K562 (cell line): ENCODE measurements at regions not wholly inside any gene's neighbourhood (a gene's known extent, or its start where the extent isn't known, plus 50 kb on each side); places are given as distances from the start of the nearest gene placed in this dataset.

Experiments used
- ATAC-seq: fragments of 200-7000 bp; cut with Tn5 transposase; 3 replicates; pipeline ENCODE4 v1.9.1; 2020; ENCODE audit warnings: moderate library complexity
- BruUV-seq: library from RNA; stranded (reverse); fragments of 400-500 nt; replicated peaks from 2 replicates; lab custom pipeline; 2021; lab: Mats Ljungman, UMichigan
- CTCF ChIA-PET: fragments of 300-600 bp; formaldehyde crosslinking; extraction: SDS; loops from one replicate; lab custom pipeline; 2021; ENCODE audit warnings: low intra/inter-chr PET ratio; lab: Yijun Ruan, JAX
- POLR2A ChIA-PET: fragments of 300-600, 350-650 bp; sonication (Branson Sonifier 250); formaldehyde crosslinking; extraction: SDS; loops from one replicate; lab custom pipeline; 2021; ENCODE audit warnings: antibody characterized with exemption, inconsistent platforms; lab: Yijun Ruan, JAX
- DNase-seq, 4 experiments: peaks; one replicate each; pipeline versions ENCODE4 v3.0.0 to v3.0.0-alpha.2; 2011 to 2018; ENCODE audit warnings: low spot score in 3 of 4, mixed read lengths in 3 of 4; ENCODE audit errors: extremely low read depth in 1 of 4
- FAIRE-seq: peaks from 2 replicates; lab custom pipeline; 2011; peaks lifted over from hg19 to GRCh38; lab: Jason Lieb, UNC
- H2AFZ ChIP-seq: 2 replicates; pipeline ENCODE4 v1.6.0; 2011; ENCODE audit warnings: low read depth, low read length, control low read depth, inconsistent platforms
- H3K27ac ChIP-seq: fragments of 200-600 bp; 3 replicates; pipeline ENCODE4 v1.8.0; 2011; ENCODE audit warnings: low read depth, mild to moderate bottlenecking, control low read depth, inconsistent platforms, low read length, moderate library complexity, mixed read lengths; ENCODE audit errors: extremely low read depth
- H3K27me3 ChIP-seq, 2 experiments: fragments of 300-600 bp in 1 of 2; 2 replicates in 1 of 2; 3 replicates in 1 of 2; pipeline versions ENCODE4 v1.6.0 to v1.8.0; 2011; ENCODE audit warnings: inconsistent platforms in 2 of 2, low read length in 2 of 2, mild to moderate bottlenecking in 1 of 2, mixed read lengths in 1 of 2, moderate library complexity in 1 of 2; ENCODE audit not compliant: control insufficient read depth in 2 of 2, insufficient read depth in 2 of 2
- H3K36me3 ChIP-seq: fragments of 300-600 bp; 3 replicates; pipeline ENCODE4 v1.8.0; 2011; ENCODE audit warnings: mild to moderate bottlenecking, low read length, inconsistent platforms; ENCODE audit not compliant: control insufficient read depth, insufficient read depth
- H3K4me1 ChIP-seq, 2 experiments: fragments of 200-600 bp in 1 of 2; replicated peaks in 1 of 2; 2 replicates in 1 of 2; 3 replicates in 1 of 2; pipeline versions ENCODE4 v1.5.1 to v1.8.0; 2011; ENCODE audit warnings: inconsistent platforms in 2 of 2, low read length in 2 of 2, mild to moderate bottlenecking in 1 of 2, mixed read lengths in 1 of 2, moderate library complexity in 1 of 2; ENCODE audit not compliant: control insufficient read depth in 2 of 2, insufficient read depth in 2 of 2
- H3K4me2 ChIP-seq: 2 replicates; pipeline ENCODE4 v1.6.1; 2011; ENCODE audit warnings: low read length, control low read depth, inconsistent platforms, mixed read lengths; ENCODE audit not compliant: insufficient read depth
- H3K4me3 ChIP-seq: fragments of 200-600 bp; sonication (generic), shearing (Covaris generic); 2 replicates; pipeline ENCODE4 v1.5.1; 2016; ENCODE audit warnings: control low read depth, inconsistent platforms
- H3K79me2 ChIP-seq: fragments of 200-600 bp; 3 replicates; pipeline ENCODE4 v1.8.0; 2011; ENCODE audit warnings: low read length, inconsistent platforms; ENCODE audit not compliant: control insufficient read depth, insufficient read depth
- H3K9ac ChIP-seq, 2 experiments: 2 replicates each; pipeline versions ENCODE4 v1.6.0 to v1.6.1; 2011; ENCODE audit warnings: low read depth in 2 of 2, low read length in 2 of 2, control low read depth in 1 of 2, inconsistent platforms in 1 of 2, mild to moderate bottlenecking in 1 of 2, mixed read lengths in 1 of 2; ENCODE audit not compliant: insufficient read depth in 1 of 2
- H3K9me1 ChIP-seq: one replicate; pipeline ENCODE4 v1.6.0; 2011; ENCODE audit warnings: inconsistent platforms, mild to moderate bottlenecking, low read length, moderate library complexity; ENCODE audit not compliant: control insufficient read depth, insufficient read depth
- H3K9me3 ChIP-seq: replicated peaks from 2 replicates; pipeline ENCODE4 v1.5.1; 2011; ENCODE audit warnings: low read depth, low read length, inconsistent platforms; ENCODE audit not compliant: control insufficient read depth, insufficient read depth
- H4K20me1 ChIP-seq: replicated peaks from 2 replicates; pipeline ENCODE4 v1.6.1; 2011; ENCODE audit warnings: low read length, inconsistent platforms, mixed read lengths; ENCODE audit not compliant: control insufficient read depth, insufficient read depth
- CBX8 ChIP-seq: fragments of 200-600 bp; sonication (generic); IDR thresholded peaks from 2 replicates; pipeline ENCODE4 v1.6.1; 2012; ENCODE audit warnings: borderline replicate concordance, mixed run types, low read depth, mild to moderate bottlenecking, moderate library complexity, mixed read lengths, low read length, control low read depth, inconsistent platforms; ENCODE audit not compliant: poor library complexity, severe bottlenecking; ENCODE audit errors: extremely low read depth
- FOXA1 ChIP-seq: fragments of 450-650 bp; IDR thresholded peaks from 2 replicates; pipeline ENCODE4 v1.6.1; 2016; ENCODE audit warnings: mild to moderate bottlenecking, borderline replicate concordance
- JUNB ChIP-seq: fragments of 450-650 bp; formaldehyde crosslinking; conservative IDR thresholded peaks from 2 replicates; pipeline ENCODE4 v1.4.0; 2020; ENCODE audit warnings: mild to moderate bottlenecking
- LCOR ChIP-seq: sonication (generic); formaldehyde crosslinking; IDR thresholded peaks from 2 replicates; pipeline ENCODE4 v1.8.0; 2022; ENCODE audit warnings: mild to moderate bottlenecking, missing genetic modification reagents
- NEUROD1 ChIP-seq: fragments of 150-350 bp; IDR thresholded peaks from 2 replicates; pipeline ENCODE4 v1.6.1; 2014; ENCODE audit warnings: borderline replicate concordance, low read length, low read depth; ENCODE audit not compliant: partially characterized antibody
- SMARCC2 ChIP-seq: fragments of 450-650 bp; IDR thresholded peaks from 2 replicates; pipeline ENCODE4 v1.6.1; 2017; ENCODE audit warnings: antibody characterized with exemption, moderate library complexity, mild to moderate bottlenecking, low read depth
- TOE1 ChIP-seq, 2 experiments: fragments of 450-650 bp in 1 of 2; sonication (generic) in 1 of 2; formaldehyde crosslinking in 1 of 2; IDR thresholded peaks; 2 replicates each; pipeline versions ENCODE4 v1.7.1 to v1.8.0; 2016 to 2022; ENCODE audit warnings: borderline replicate concordance in 2 of 2, mild to moderate bottlenecking in 2 of 2, antibody characterized with exemption in 1 of 2, inconsistent platforms in 1 of 2, low read depth in 1 of 2, missing genetic modification reagents in 1 of 2, moderate library complexity in 1 of 2
- ZBTB43 ChIP-seq: sonication (generic); formaldehyde crosslinking; IDR thresholded peaks from 2 replicates; pipeline ENCODE4 v1.8.0; 2023; ENCODE audit warnings: mild to moderate bottlenecking, missing genetic modification reagents
- ZNF24 ChIP-seq: fragments of 450-650 bp; IDR thresholded peaks from 2 replicates; pipeline ENCODE4 v1.6.1; 2016
- ZNF384 ChIP-seq: IDR thresholded peaks from 2 replicates; pipeline ENCODE4 v1.6.1; 2012; ENCODE audit warnings: low read depth, low read length, improper control_type of control experiment
- ZNF766 ChIP-seq: fragments of 200-800 bp; sonication (Bioruptor generic); conservative IDR thresholded peaks from 2 replicates; pipeline ENCODE4 v1.6.1; 2016; ENCODE audit warnings: missing genetic modification characterization, missing compliant biosample characterization
- WGBS: fragments of 100-300 bp; shearing (Covaris generic); methylation state at CpG from one replicate; pipeline ENCODE4 v1.1.6; 2016; ENCODE audit warnings: low coverage, mixed read lengths; ENCODE audit not compliant: insufficient coverage; ENCODE audit errors: missing lambda C conversion rate; 5-methylcytosine and 5-hydroxymethylcytosine counted together
- in situ Hi-C: fragments of 300-500 bp; cut with MboI; formaldehyde crosslinking; loops from 4 replicates; pipeline ENCODE4 v1.15.0; 2018; ENCODE audit warnings: inconsistent platforms, mixed read lengths
- intact Hi-C: fragments of 100-400 bp; cut with micrococcal nuclease; formaldehyde crosslinking; loops from 2 replicates; pipeline ENCODE4 v1.14.2; 2022
- TF ChIP-seq, protein P1 (sequence below): fragments of 250-450 bp; sonication (Bioruptor Pico); IDR thresholded peaks from 2 replicates; pipeline ENCODE4 v1.8.0; 2021; ENCODE audit warnings: borderline replicate concordance, mild to moderate bottlenecking, moderate library complexity; ENCODE audit not compliant: poor library complexity, severe bottlenecking

DNA sequence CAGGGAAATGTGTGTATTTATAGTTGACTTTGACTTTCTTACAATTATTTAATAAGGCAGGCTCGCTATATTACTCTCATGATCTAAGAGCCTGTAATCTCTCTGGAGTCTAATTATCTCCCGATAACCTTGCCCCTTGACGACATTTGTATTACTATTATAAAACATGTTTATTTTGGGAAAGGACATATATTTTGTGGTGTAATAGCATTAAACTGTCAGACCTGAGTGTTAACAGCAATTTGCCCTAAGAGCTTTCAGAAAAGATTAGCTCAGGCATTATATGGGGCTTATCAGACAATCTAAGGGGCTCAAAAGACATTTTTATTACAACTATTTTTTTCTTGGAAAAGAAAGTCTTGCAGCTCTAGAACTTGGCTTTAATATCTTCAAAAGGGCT, 427.9 kb upstream of the SLIT2 start:
- in situ Hi-C loops (no loop called here), intact Hi-C loops (no loop called here)
- CTCF ChIA-PET = no interaction called here
- WGBS = 5% methylated on average over 3 of the region's 3 CpGs
- POLR2A ChIA-PET = no interaction called here
- H3K27me3 ChIP-seq = no peaks in the 10 kb centered on the region
- no peak overlapping the region for H2AFZ ChIP-seq
- no peak overlapping the region for H3K27ac ChIP-seq
- no peak overlapping the region for H3K4me3 ChIP-seq
- no peak overlapping the region for H3K4me2 ChIP-seq
- no peak for TF ChIP-seq ZNF766 (CRISPR knock-in tag)
- no peaks in the 10 kb centered on the region for H3K9me3 ChIP-seq
- ATAC-seq = no peak
- no peak overlapping the region for H3K9ac ChIP-seq
- no peak for DNase-seq
- no peak for FAIRE-seq
- no peaks in the 10 kb centered on the region for H4K20me1 ChIP-seq
- H3K4me1 ChIP-seq = no peaks in the 10 kb centered on the region
- BruUV-seq = no TSS peak
- no peaks in the 10 kb centered on the region for H3K9me1 ChIP-seq
- no peaks in the 10 kb centered on the region for H3K36me3 ChIP-seq
- H3K79me2 ChIP-seq = no peaks in the 10 kb centered on the region

DNA sequence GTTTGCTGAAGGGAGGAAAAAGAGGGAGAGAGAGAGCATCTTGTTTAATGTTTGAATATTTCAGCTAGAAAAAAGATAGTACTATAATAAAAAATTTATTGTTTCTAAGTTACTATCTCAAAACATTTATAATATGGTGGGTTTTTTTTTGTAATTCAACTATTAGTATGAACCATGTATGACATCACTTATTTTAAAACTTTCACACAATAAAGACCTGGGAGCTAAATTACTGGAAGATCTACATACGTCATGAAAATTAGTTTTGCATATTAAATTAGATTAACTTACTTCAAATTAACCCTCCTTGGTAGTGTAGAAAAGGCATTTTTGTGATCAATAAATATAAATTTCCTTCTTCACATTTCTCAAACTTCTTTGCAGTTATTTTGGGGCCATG, 432.0 kb upstream of the SLIT2 start:
- no peaks in the 10 kb centered on the region for H3K9me3 ChIP-seq
- H3K4me1 ChIP-seq = no peaks in the 10 kb centered on the region
- BruUV-seq = no TSS peak
- no peaks in the 10 kb centered on the region for H3K27me3 ChIP-seq
- ChIA-PET CTCF (no interaction called here), POLR2A (no interaction called here)
- no peaks in the 10 kb centered on the region for H3K9me1 ChIP-seq
- no peaks in the 10 kb centered on the region for H3K79me2 ChIP-seq
- in situ Hi-C loops = no loop called here
- FAIRE-seq = no peak
- intact Hi-C loops = no loop called here
- no peak overlapping the region for H3K27ac ChIP-seq
- DNase-seq = no peak
- ATAC-seq = no peak
- H3K36me3 ChIP-seq = no peaks in the 10 kb centered on the region
- H2AFZ ChIP-seq = no peak overlapping the region
- H3K9ac ChIP-seq = no peak overlapping the region
- H4K20me1 ChIP-seq = no peaks in the 10 kb centered on the region
- WGBS = 6% methylated on average over 1 of the region's 1 CpG
- H3K4me3 ChIP-seq = no peak overlapping the region
- no peak overlapping the region for H3K4me2 ChIP-seq
- TF ChIP-seq JUNB (CRISPR knock-in tag) (no peak), ZNF24 (no peak), TOE1 (IDR thresholded peaks at IDR 0.05; ENCODE audit: borderline replicate concordance) (no peak), TOE1 (CRISPR knock-in tag; IDR thresholded peaks at IDR 0.05; ENCODE audit: borderline replicate concordance, low read depth) (no peak), ZBTB43 (CRISPR knock-in tag) (no peak), NEUROD1 (no peak), CBX8 (no peak), ZNF384 (no peak), SMARCC2 (no peak), LCOR (no peak), FOXA1 (no peak)
- TF ChIP-seq, protein P1, sequence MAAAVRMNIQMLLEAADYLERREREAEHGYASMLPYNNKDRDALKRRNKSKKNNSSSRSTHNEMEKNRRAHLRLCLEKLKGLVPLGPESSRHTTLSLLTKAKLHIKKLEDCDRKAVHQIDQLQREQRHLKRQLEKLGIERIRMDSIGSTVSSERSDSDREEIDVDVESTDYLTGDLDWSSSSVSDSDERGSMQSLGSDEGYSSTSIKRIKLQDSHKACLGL = no peak
